ENCODE measurements at regions not wholly inside any gene's neighbourhood (a gene's known extent, or its start where the extent isn't known, plus 50 kb on each side); places are given as distances from the start of the nearest gene placed in this dataset.

GRCh38 chr7:41590986-41591385 lies 111.9 kb downstream of the INHBA start:
- H3K27ac Mint-ChIP-seq, result no peak overlapping the region
- H3K4me3 Mint-ChIP-seq, result no peak overlapping the region
- no peaks in the 10 kb centered on the region for H3K27me3 Mint-ChIP-seq (ENCODE audit: low read depth)
- H3K9me3 Mint-ChIP-seq, result peaks cover 20% of the 10 kb centered on the region
- no peaks in the 10 kb centered on the region for H3K36me3 Mint-ChIP-seq (ENCODE audit: low read depth)
- H3K4me1 Mint-ChIP-seq (ENCODE audit: low read depth), result no peaks in the 10 kb centered on the region

DNA sequence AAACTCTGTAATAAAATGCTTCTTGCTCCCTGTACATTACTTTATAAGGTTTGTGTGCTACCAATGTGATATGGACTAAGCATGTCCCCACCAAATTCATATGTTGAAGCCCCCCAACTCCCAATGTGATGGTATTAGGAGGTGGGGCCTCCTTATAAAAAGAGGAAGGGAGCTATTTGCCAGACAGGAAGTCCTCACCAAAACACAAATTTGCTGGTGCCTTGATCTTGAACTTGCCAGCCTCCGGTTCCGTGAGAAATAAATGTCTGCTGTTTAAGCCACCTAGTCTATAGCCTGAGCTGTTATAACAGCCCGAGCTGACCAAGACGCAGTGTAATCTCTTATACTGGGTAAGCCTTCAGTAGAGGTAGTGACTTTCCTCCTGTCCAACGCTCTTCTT lies 114.5 kb downstream of the INHBA start:
- peaks cover 10% of the 10 kb centered on the region for H3K9me3 Mint-ChIP-seq
- no peak overlapping the region for H3K27ac Mint-ChIP-seq
- H3K4me1 Mint-ChIP-seq (ENCODE audit: low read depth), result no peaks in the 10 kb centered on the region
- no peak overlapping the region for H3K4me3 Mint-ChIP-seq
- no peaks in the 10 kb centered on the region for H3K36me3 Mint-ChIP-seq (ENCODE audit: low read depth)
- no peaks in the 10 kb centered on the region for H3K27me3 Mint-ChIP-seq (ENCODE audit: low read depth)

DNA sequence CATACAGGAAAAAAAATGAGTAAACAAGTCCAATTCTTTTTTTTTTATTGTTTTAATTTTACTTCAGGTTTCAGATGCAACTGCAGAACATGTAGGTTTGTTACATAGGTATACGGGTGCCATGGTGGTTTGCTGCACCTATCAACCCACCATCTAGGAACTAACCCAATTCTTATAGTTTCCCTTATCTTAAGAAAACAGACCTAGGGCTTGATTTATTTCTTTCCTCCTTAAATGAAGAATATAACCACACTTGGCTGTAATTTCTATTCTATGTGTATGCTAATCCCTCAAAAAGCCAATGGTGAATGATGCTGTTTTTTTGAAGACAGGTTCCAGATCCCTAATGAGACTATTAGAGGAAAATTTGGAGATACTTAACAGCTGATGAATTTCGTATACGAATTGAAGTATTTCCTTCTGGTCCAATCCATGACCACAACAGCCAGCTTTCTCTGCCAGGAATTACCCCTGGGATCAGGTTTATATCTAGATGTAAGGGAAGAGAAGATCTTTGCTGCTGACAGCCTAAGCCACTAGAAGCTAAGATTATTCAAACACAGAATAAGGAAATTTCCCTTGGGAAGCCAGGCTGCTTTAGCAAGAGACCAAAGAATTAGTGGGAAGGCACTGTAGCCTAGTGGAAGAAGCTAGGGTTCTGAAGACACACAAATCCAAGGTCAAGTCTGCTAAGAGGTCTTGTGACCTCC lies 115.8 kb downstream of the INHBA start:
- Mint-ChIP-seq H3K4me1 (ENCODE audit: low read depth) (no peaks in the 10 kb centered on the region), H3K36me3 (ENCODE audit: low read depth) (no peaks in the 10 kb centered on the region), H3K27me3 (ENCODE audit: low read depth) (no peaks in the 10 kb centered on the region)

DNA sequence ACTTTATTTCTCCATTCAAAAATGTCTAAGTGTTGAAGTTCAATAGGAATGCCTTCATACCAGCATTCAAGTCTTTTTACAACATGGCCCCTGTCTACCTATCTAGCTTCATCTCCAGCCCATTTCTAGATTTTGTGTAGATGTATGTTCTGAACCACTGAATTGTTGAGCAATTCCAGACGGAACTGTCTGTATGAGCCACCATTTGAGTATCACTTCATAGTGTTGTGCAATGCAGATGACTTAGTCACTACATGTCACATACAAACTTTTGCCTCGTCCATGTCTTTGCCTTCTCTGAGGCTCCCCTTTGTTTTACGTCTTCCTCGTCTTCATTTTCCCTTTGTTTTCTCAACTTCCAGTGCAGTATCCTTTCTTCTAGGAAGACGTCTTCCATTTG lies 118.1 kb downstream of the INHBA start:
- Mint-ChIP-seq H3K36me3 (ENCODE audit: low read depth) (no peaks in the 10 kb centered on the region), H3K4me1 (ENCODE audit: low read depth) (no peaks in the 10 kb centered on the region), H3K9me3 (peaks cover 7% of the 10 kb centered on the region), H3K4me3 (no peak overlapping the region), H3K27ac (no peak overlapping the region), H3K27me3 (ENCODE audit: low read depth) (no peaks in the 10 kb centered on the region)

More for the DNA sequence above, 115.8 kb downstream of the INHBA start:
- Mint-ChIP-seq H3K27ac (no peak overlapping the region), H3K4me3 (no peak overlapping the region), H3K9me3 (peaks cover 7% of the 10 kb centered on the region)

- Mint-ChIP-seq H3K4me1 (ENCODE audit: low read depth) (no peaks in the 10 kb centered on the region), H3K4me3 (no peak overlapping the region), H3K27me3 (ENCODE audit: low read depth) (no peaks in the 10 kb centered on the region), H3K9me3 (peaks cover 11% of the 10 kb centered on the region), H3K36me3 (ENCODE audit: low read depth) (no peaks in the 10 kb centered on the region), H3K27ac (no peak overlapping the region)
These were observed 120.8 kb downstream of the INHBA start for GRCh38 chr7:41582116-41582515.

- no peaks in the 10 kb centered on the region for H3K4me1 Mint-ChIP-seq (ENCODE audit: low read depth)
- H3K27me3 Mint-ChIP-seq (ENCODE audit: low read depth), result no peaks in the 10 kb centered on the region
- peaks cover 17% of the 10 kb centered on the region for H3K9me3 Mint-ChIP-seq
- no peak overlapping the region for H3K27ac Mint-ChIP-seq
- H3K4me3 Mint-ChIP-seq, result no peak overlapping the region
- H3K36me3 Mint-ChIP-seq (ENCODE audit: low read depth), result no peaks in the 10 kb centered on the region
These were observed 121.8 kb downstream of the INHBA start for GRCh38 chr7:41581041-41581440.

DNA sequence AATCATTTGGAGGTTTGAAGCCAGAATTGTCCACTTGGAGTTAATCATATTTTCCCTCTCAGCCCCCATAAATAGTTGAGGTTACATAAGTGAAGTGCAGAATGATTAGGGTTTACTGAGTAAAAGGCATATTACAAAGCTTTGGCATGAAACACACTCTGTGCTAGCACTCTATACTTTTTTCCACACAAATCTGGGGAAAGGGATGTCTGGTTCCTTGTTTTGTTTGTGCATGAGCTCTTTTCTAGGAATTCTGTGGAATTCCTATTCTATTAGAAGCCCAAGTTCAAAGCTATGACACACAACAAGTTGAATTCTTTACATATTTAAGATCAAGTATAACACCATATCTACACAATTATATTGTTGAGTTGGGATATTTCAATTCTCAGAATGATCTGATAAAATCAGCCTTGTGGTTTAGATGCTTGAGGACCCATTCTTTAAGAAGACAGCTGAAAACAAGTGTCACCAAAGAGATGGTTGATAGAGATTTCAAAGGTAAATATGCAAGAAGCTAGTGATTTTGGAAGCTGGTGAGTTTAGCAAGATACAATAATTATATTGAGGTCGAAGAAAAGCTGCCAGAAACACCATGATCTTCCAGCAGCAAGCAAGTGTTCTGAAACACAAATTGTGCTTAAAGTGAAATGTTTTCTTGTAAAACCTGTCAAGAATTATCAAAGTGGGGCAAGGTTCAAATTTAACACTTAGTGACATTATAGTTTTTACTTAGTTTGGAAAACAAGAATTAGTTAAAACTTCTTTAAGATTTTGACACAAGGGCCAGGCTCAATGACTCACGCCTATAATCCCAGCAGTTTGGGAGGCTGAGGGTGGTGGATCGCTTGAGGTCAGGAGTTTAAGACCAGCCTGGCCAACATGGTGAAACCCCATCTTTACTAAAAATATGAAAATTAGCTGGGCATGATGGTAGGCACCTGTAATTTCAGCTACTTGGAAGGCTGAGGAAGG lies 122.6 kb downstream of the INHBA start:
- H3K9me3 Mint-ChIP-seq, result peaks cover 18% of the 10 kb centered on the region
- H3K27me3 Mint-ChIP-seq (ENCODE audit: low read depth), result no peaks in the 10 kb centered on the region
- no peaks in the 10 kb centered on the region for H3K4me1 Mint-ChIP-seq (ENCODE audit: low read depth)
- no peak overlapping the region for H3K27ac Mint-ChIP-seq
- no peak overlapping the region for H3K4me3 Mint-ChIP-seq
- H3K36me3 Mint-ChIP-seq (ENCODE audit: low read depth), result no peaks in the 10 kb centered on the region

GRCh38 chr7:41578700-41579099 lies 124.2 kb downstream of the INHBA start:
- Mint-ChIP-seq H3K4me3 (no peak overlapping the region), H3K4me1 (ENCODE audit: low read depth) (no peaks in the 10 kb centered on the region), H3K27ac (no peak overlapping the region), H3K9me3 (peaks cover 18% of the 10 kb centered on the region), H3K36me3 (ENCODE audit: low read depth) (no peaks in the 10 kb centered on the region), H3K27me3 (ENCODE audit: low read depth) (no peaks in the 10 kb centered on the region)

DNA sequence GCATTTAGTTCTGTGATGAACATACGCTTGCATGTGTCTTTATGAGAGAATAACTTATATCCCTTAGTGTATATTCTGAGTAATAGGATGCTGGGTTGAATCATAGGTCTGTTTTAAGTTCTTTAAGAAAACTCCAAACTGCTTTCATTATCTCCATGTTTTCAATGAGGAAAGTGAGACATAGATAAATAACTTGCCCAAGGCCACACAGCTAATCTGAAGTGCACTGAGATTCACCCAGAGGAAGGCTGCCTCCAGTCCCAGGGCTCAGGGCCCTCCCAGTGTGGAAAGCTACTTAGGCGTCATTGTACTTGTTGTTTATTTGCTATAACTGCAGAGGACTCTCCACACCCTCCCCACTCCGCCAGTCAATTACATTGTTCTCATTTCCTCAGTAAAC lies 126.7 kb downstream of the INHBA start:
- H3K36me3 Mint-ChIP-seq (ENCODE audit: low read depth), result no peaks in the 10 kb centered on the region
- H3K27me3 Mint-ChIP-seq (ENCODE audit: low read depth), result no peaks in the 10 kb centered on the region
- H3K4me3 Mint-ChIP-seq, result no peak overlapping the region
- H3K4me1 Mint-ChIP-seq (ENCODE audit: low read depth), result no peaks in the 10 kb centered on the region
- H3K9me3 Mint-ChIP-seq, result peaks cover 14% of the 10 kb centered on the region
- H3K27ac Mint-ChIP-seq, result no peak overlapping the region

DNA sequence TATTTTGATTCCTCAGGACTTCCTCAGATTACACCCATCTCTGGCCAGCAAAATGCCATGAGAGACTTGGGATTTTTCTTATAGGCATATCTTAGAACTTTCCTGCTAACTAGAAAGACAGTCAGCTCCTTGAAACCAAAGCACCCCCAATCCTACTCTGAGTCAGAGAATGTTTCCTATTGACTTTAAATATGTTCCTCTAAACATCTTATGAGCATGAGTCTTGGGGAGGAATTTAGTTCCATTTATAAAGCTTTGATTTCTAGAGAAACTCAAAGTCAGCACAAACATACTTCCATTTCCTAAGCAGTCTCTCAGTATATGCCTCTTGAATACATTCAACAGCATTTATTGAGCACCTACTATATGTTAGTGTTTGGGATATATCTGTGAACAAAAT lies 128.5 kb downstream of the INHBA start:
- peaks cover 11% of the 10 kb centered on the region for H3K9me3 Mint-ChIP-seq
- no peaks in the 10 kb centered on the region for H3K36me3 Mint-ChIP-seq (ENCODE audit: low read depth)
- H3K4me3 Mint-ChIP-seq, result no peak overlapping the region
- no peaks in the 10 kb centered on the region for H3K4me1 Mint-ChIP-seq (ENCODE audit: low read depth)
- H3K27ac Mint-ChIP-seq, result no peak overlapping the region
- no peaks in the 10 kb centered on the region for H3K27me3 Mint-ChIP-seq (ENCODE audit: low read depth)

- H3K36me3 Mint-ChIP-seq (ENCODE audit: low read depth), result no peaks in the 10 kb centered on the region
- H3K4me3 Mint-ChIP-seq, result no peak overlapping the region
- no peaks in the 10 kb centered on the region for H3K4me1 Mint-ChIP-seq (ENCODE audit: low read depth)
These were observed 129.0 kb downstream of the INHBA start for GRCh38 chr7:41573862-41574261.

GRCh38 chr7:41573443-41573842 lies 129.4 kb downstream of the INHBA start:
- Mint-ChIP-seq H3K4me1 (ENCODE audit: low read depth) (no peaks in the 10 kb centered on the region), H3K4me3 (no peak overlapping the region), H3K27ac (no peak overlapping the region), H3K27me3 (ENCODE audit: low read depth) (no peaks in the 10 kb centered on the region), H3K36me3 (ENCODE audit: low read depth) (no peaks in the 10 kb centered on the region), H3K9me3 (peaks cover 13% of the 10 kb centered on the region)

More at GRCh38 chr7:41573862-41574261, 129.0 kb downstream of the INHBA start:
- H3K9me3 Mint-ChIP-seq, result peaks cover 13% of the 10 kb centered on the region
- no peak overlapping the region for H3K27ac Mint-ChIP-seq
- no peaks in the 10 kb centered on the region for H3K27me3 Mint-ChIP-seq (ENCODE audit: low read depth)

- Mint-ChIP-seq H3K36me3 (ENCODE audit: low read depth) (no peaks in the 10 kb centered on the region), H3K27ac (no peak overlapping the region), H3K4me3 (no peak overlapping the region), H3K9me3 (peaks cover 13% of the 10 kb centered on the region), H3K27me3 (ENCODE audit: low read depth) (no peaks in the 10 kb centered on the region), H3K4me1 (ENCODE audit: low read depth) (no peaks in the 10 kb centered on the region)
These were observed 129.9 kb downstream of the INHBA start for GRCh38 chr7:41573015-41573414.

DNA sequence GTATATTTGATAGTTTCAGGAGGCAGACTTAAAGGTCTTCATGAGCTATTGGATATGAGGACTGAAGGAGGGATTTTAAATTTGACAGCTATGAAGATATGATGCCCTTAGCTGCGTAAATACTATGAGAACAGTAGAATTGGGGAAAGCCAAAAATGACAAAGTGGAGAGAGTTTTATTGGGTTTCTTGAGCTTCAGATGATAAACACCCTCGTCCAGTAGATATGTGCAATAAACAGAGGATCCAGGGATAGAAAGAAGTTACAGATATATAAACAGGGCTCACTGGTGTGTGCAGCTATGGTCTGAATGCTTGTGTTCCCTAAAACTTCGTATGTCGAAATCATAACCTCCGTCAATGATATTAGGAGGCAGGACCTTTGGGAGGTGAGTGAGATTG lies 131.3 kb downstream of the INHBA start:
- H3K9me3 Mint-ChIP-seq, result peaks cover 9% of the 10 kb centered on the region
- H3K4me1 Mint-ChIP-seq (ENCODE audit: low read depth), result no peaks in the 10 kb centered on the region
- H3K4me3 Mint-ChIP-seq, result no peak overlapping the region
- H3K27ac Mint-ChIP-seq, result no peak overlapping the region
- no peaks in the 10 kb centered on the region for H3K27me3 Mint-ChIP-seq (ENCODE audit: low read depth)
- H3K36me3 Mint-ChIP-seq (ENCODE audit: low read depth), result no peaks in the 10 kb centered on the region

- no peak overlapping the region for H3K4me3 Mint-ChIP-seq
- H3K4me1 Mint-ChIP-seq (ENCODE audit: low read depth), result no peaks in the 10 kb centered on the region
- H3K36me3 Mint-ChIP-seq (ENCODE audit: low read depth), result no peaks in the 10 kb centered on the region
- H3K27me3 Mint-ChIP-seq (ENCODE audit: low read depth), result no peaks in the 10 kb centered on the region
- no peak overlapping the region for H3K27ac Mint-ChIP-seq
- H3K9me3 Mint-ChIP-seq, result peaks cover 3% of the 10 kb centered on the region
These were observed 132.1 kb downstream of the INHBA start for GRCh38 chr7:41570766-41571165.
